DND-41 (cell line): ENCODE measurements at regions not wholly inside any gene's neighbourhood (a gene's known extent, or its start where the extent isn't known, plus 50 kb on each side); places are given as distances from the start of the nearest gene placed in this dataset.

Experiments used
- CTCF ChIP-seq: IDR thresholded peaks from 2 replicates; pipeline ENCODE4 v1.5.1; 2012; ENCODE audit warnings: borderline replicate concordance, low read length, moderate library complexity, mild to moderate bottlenecking; ENCODE audit not compliant: poor library complexity, severe bottlenecking; ENCODE audit errors: extremely low read depth
- EZH2 ChIP-seq: IDR thresholded peaks from 3 replicates; pipeline ENCODE4 v1.6.1; 2012; ENCODE audit warnings: borderline replicate concordance, low read depth, mild to moderate bottlenecking, moderate library complexity, low read length, inconsistent platforms; ENCODE audit not compliant: severe bottlenecking

GRCh38 chr19:30638889-30639288 lies 266.7 kb downstream of the ZNF536 start:
- TF ChIP-seq CTCF (no peak), EZH2 (no peak)
